ENCODE measurements at regions not wholly inside any gene's neighbourhood (a gene's known extent, or its start where the extent isn't known, plus 50 kb on each side); places are given as distances from the start of the nearest gene placed in this dataset.

DNA sequence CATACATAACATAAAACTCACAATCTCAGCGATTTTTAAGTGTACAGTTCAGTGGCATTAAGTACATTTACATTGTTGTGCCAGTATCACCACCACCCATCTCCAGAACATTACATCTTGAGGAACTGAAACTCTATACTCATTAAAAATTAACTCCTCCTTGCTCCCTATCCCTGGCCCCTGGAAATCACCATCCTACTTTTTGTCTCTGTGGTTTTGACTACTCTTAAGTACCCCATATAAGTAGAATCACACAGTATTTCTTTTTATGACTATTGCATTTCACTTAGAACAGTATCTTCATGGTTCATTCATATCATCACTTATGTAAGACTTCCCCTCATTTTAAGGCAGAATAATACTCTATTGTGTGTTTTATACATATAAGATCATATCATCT, 1108.1 kb downstream of the GRIK2 start:
- 0% methylated on average over 1 of the region's 1 CpG for WGBS (ENCODE audit: insufficient coverage, low coverage, missing lambda C conversion rate)
- Histone ChIP-seq H3K36me3 (ENCODE audit: control insufficient read depth, insufficient read depth, low read length) (no peaks in the 10 kb centered on the region), H3K4me1 (replicated peaks in 1 of 2; ENCODE audit: control insufficient read depth in 2 of 2, insufficient read depth in 2 of 2, low read length in 2 of 2) (no peaks in the 10 kb centered on the region), H3K4me2 (ENCODE audit: insufficient read depth, low read length) (no peak overlapping the region), H3K9ac (ENCODE audit: insufficient read depth in 1 of 2, low read depth in 2 of 2, low read length in 2 of 2) (no peak overlapping the region), H3K79me2 (ENCODE audit: control insufficient read depth, insufficient read depth, low read length) (no peaks in the 10 kb centered on the region), H3K27me3 (ENCODE audit: control insufficient read depth in 2 of 2, insufficient read depth in 2 of 2, low read length in 2 of 2) (no peaks in the 10 kb centered on the region), H4K20me1 (replicated peaks; ENCODE audit: control insufficient read depth, insufficient read depth, low read length) (no peaks in the 10 kb centered on the region), H2AFZ (ENCODE audit: low read depth, low read length) (no peak overlapping the region), H3K9me3 (replicated peaks; ENCODE audit: control insufficient read depth, insufficient read depth, low read depth, low read length) (no peaks in the 10 kb centered on the region), H3K27ac (ENCODE audit: extremely low read depth, low read depth, low read length) (no peak overlapping the region), H3K4me3 (no peak overlapping the region), H3K9me1 (ENCODE audit: control insufficient read depth, insufficient read depth, low read length) (no peaks in the 10 kb centered on the region)
- ChIA-PET CTCF (ENCODE audit: low intra/inter-chr PET ratio) (no interaction called here), POLR2A (no interaction called here)
- in situ Hi-C loops (cut with MboI) (no loop called here), intact Hi-C loops (cut with micrococcal nuclease) (no loop called here)
- DNase-seq (ENCODE audit: extremely low read depth in 1 of 4, low spot score in 3 of 4): no peak
- no peak for ATAC-seq
- BruUV-seq (replicated peaks): no TSS peak
- FAIRE-seq: no peak
- TF ChIP-seq, protein P1, sequence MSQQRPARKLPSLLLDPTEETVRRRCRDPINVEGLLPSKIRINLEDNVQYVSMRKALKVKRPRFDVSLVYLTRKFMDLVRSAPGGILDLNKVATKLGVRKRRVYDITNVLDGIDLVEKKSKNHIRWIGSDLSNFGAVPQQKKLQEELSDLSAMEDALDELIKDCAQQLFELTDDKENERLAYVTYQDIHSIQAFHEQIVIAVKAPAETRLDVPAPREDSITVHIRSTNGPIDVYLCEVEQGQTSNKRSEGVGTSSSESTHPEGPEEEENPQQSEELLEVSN (IDR thresholded peaks at IDR 0.05; ENCODE audit: borderline replicate concordance in 1 of 2, extremely low read depth in 1 of 2, insufficient read depth in 1 of 2, insufficient read length in 1 of 2, low read depth in 1 of 2, low read length in 1 of 2, poor library complexity in 1 of 2, severe bottlenecking in 1 of 2): no peak
- TF ChIP-seq RFX7 (CRISPR knock-in tag; IDR thresholded peaks at IDR 0.05): no peak
- TF ChIP-seq, protein P2, sequence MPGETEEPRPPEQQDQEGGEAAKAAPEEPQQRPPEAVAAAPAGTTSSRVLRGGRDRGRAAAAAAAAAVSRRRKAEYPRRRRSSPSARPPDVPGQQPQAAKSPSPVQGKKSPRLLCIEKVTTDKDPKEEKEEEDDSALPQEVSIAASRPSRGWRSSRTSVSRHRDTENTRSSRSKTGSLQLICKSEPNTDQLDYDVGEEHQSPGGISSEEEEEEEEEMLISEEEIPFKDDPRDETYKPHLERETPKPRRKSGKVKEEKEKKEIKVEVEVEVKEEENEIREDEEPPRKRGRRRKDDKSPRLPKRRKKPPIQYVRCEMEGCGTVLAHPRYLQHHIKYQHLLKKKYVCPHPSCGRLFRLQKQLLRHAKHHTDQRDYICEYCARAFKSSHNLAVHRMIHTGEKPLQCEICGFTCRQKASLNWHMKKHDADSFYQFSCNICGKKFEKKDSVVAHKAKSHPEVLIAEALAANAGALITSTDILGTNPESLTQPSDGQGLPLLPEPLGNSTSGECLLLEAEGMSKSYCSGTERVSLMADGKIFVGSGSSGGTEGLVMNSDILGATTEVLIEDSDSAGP (CRISPR knock-in tag; IDR thresholded peaks at IDR 0.05): no peak
- TF ChIP-seq, protein P3, sequence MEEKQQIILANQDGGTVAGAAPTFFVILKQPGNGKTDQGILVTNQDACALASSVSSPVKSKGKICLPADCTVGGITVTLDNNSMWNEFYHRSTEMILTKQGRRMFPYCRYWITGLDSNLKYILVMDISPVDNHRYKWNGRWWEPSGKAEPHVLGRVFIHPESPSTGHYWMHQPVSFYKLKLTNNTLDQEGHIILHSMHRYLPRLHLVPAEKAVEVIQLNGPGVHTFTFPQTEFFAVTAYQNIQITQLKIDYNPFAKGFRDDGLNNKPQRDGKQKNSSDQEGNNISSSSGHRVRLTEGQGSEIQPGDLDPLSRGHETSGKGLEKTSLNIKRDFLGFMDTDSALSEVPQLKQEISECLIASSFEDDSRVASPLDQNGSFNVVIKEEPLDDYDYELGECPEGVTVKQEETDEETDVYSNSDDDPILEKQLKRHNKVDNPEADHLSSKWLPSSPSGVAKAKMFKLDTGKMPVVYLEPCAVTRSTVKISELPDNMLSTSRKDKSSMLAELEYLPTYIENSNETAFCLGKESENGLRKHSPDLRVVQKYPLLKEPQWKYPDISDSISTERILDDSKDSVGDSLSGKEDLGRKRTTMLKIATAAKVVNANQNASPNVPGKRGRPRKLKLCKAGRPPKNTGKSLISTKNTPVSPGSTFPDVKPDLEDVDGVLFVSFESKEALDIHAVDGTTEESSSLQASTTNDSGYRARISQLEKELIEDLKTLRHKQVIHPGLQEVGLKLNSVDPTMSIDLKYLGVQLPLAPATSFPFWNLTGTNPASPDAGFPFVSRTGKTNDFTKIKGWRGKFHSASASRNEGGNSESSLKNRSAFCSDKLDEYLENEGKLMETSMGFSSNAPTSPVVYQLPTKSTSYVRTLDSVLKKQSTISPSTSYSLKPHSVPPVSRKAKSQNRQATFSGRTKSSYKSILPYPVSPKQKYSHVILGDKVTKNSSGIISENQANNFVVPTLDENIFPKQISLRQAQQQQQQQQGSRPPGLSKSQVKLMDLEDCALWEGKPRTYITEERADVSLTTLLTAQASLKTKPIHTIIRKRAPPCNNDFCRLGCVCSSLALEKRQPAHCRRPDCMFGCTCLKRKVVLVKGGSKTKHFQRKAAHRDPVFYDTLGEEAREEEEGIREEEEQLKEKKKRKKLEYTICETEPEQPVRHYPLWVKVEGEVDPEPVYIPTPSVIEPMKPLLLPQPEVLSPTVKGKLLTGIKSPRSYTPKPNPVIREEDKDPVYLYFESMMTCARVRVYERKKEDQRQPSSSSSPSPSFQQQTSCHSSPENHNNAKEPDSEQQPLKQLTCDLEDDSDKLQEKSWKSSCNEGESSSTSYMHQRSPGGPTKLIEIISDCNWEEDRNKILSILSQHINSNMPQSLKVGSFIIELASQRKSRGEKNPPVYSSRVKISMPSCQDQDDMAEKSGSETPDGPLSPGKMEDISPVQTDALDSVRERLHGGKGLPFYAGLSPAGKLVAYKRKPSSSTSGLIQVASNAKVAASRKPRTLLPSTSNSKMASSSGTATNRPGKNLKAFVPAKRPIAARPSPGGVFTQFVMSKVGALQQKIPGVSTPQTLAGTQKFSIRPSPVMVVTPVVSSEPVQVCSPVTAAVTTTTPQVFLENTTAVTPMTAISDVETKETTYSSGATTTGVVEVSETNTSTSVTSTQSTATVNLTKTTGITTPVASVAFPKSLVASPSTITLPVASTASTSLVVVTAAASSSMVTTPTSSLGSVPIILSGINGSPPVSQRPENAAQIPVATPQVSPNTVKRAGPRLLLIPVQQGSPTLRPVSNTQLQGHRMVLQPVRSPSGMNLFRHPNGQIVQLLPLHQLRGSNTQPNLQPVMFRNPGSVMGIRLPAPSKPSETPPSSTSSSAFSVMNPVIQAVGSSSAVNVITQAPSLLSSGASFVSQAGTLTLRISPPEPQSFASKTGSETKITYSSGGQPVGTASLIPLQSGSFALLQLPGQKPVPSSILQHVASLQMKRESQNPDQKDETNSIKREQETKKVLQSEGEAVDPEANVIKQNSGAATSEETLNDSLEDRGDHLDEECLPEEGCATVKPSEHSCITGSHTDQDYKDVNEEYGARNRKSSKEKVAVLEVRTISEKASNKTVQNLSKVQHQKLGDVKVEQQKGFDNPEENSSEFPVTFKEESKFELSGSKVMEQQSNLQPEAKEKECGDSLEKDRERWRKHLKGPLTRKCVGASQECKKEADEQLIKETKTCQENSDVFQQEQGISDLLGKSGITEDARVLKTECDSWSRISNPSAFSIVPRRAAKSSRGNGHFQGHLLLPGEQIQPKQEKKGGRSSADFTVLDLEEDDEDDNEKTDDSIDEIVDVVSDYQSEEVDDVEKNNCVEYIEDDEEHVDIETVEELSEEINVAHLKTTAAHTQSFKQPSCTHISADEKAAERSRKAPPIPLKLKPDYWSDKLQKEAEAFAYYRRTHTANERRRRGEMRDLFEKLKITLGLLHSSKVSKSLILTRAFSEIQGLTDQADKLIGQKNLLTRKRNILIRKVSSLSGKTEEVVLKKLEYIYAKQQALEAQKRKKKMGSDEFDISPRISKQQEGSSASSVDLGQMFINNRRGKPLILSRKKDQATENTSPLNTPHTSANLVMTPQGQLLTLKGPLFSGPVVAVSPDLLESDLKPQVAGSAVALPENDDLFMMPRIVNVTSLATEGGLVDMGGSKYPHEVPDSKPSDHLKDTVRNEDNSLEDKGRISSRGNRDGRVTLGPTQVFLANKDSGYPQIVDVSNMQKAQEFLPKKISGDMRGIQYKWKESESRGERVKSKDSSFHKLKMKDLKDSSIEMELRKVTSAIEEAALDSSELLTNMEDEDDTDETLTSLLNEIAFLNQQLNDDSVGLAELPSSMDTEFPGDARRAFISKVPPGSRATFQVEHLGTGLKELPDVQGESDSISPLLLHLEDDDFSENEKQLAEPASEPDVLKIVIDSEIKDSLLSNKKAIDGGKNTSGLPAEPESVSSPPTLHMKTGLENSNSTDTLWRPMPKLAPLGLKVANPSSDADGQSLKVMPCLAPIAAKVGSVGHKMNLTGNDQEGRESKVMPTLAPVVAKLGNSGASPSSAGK (IDR thresholded peaks at IDR 0.05): no peak
- TF ChIP-seq RBM15 (IDR thresholded peaks at IDR 0.05; ENCODE audit: insufficient read depth, low read length): no peak
- TF ChIP-seq TRIM24 (IDR thresholded peaks at IDR 0.05): no peak
- no peak for TF ChIP-seq KLF1 (tag; IDR thresholded peaks at IDR 0.05)
- no peak for TF ChIP-seq ZZZ3 (IDR thresholded peaks at IDR 0.05)
